A549 (cell line): ENCODE measurements at regions not wholly inside any gene's neighbourhood (a gene's known extent, or its start where the extent isn't known, plus 50 kb on each side); places are given as distances from the start of the nearest gene placed in this dataset.

Source experiments
- ATAC-seq, 2 experiments: fragments of 200-7000 bp in 1 of 2; fragments of >200 bp in 1 of 2; cut with Nextera tagmentation in 1 of 2; cut with Tn5 transposase in 1 of 2; 3 replicates each; pipeline versions ENCODE4 v1.8.0 to v1.9.1; 2018 to 2020; ENCODE audit warnings: mild to moderate bottlenecking in 1 of 2, moderate library complexity in 1 of 2
- CTCF ChIA-PET: fragments of 300-600 bp; sonication (Branson Sonifier 250); formaldehyde crosslinking; extraction: SDS; loops from one replicate; lab custom pipeline; 2021; ENCODE audit warnings: antibody characterized with exemption, inconsistent platforms; lab: Yijun Ruan, JAX
- POLR2A ChIA-PET: fragments of 350-600 bp; formaldehyde crosslinking; extraction: SDS; loops from one replicate; lab custom pipeline; 2021; ENCODE audit warnings: antibody characterized with exemption, inconsistent platforms; lab: Yijun Ruan, JAX
- DNase-seq, 2 experiments: peaks; one replicate each; pipeline versions ENCODE4 v3.0.0 to v3.0.0-alpha.2; 2011 to 2016; ENCODE audit warnings: low read depth in 1 of 2, low spot score in 1 of 2
- FAIRE-seq: peaks from 2 replicates; lab custom pipeline; 2011; peaks lifted over from hg19 to GRCh38; lab: Jason Lieb, UNC
- H3K27ac ChIP-seq, 2 experiments: fragments of >200 bp; sonication (Bioruptor Twin); formaldehyde crosslinking; 3 replicates each; pipeline ENCODE4 v1.5.1; 2016 to 2017
- H3K4me1 ChIP-seq: fragments of >200 bp; sonication (Bioruptor Twin); formaldehyde crosslinking; 3 replicates; pipeline ENCODE4 v1.6.1; 2016
- H3K4me2 ChIP-seq: fragments of >200 bp; sonication (Bioruptor Twin); formaldehyde crosslinking; 3 replicates; pipeline ENCODE4 v1.6.1; 2016
- H3K4me3 ChIP-seq: fragments of >200 bp; sonication (Bioruptor Twin); formaldehyde crosslinking; 3 replicates; pipeline ENCODE4 v1.5.1; 2016
- H3K9me3 ChIP-seq: fragments of >200 bp; sonication (Bioruptor Twin); formaldehyde crosslinking; 3 replicates; pipeline ENCODE4 v1.6.1; 2016
- CTCF ChIP-seq: fragments of >200 bp; sonication (Bioruptor Twin); formaldehyde crosslinking; IDR thresholded peaks from 3 replicates; pipeline ENCODE4 v1.5.1; 2016
- E2F6 ChIP-seq: IDR thresholded peaks from 2 replicates; pipeline ENCODE4 v1.6.1; 2012; ENCODE audit warnings: low read depth, borderline replicate concordance
- EHMT2 ChIP-seq: fragments of 200-600 bp; sonication (generic); IDR thresholded peaks from 2 replicates; pipeline ENCODE4 v1.6.1; 2016; ENCODE audit warnings: antibody characterized with exemption, low read depth, mild to moderate bottlenecking, moderate library complexity
- FOSB ChIP-seq: fragments of 250-450 bp; sonication (Bioruptor Pico); IDR thresholded peaks from 2 replicates; pipeline ENCODE4 v1.5.0; 2020; ENCODE audit warnings: mild to moderate bottlenecking, moderate library complexity
- GATA3 ChIP-seq: IDR thresholded peaks from 2 replicates; pipeline ENCODE4 v1.6.1; 2012; ENCODE audit warnings: borderline replicate concordance
- HDAC2 ChIP-seq: fragments of 200-600 bp; sonication (generic); IDR thresholded peaks from 2 replicates; pipeline ENCODE4 v1.6.1; 2016
- HES2 ChIP-seq: fragments of >200 bp; sonication (Bioruptor Twin); formaldehyde crosslinking; IDR thresholded peaks from 2 replicates; pipeline ENCODE4 v1.6.1; 2016
- HMGXB4 ChIP-seq: fragments of 250-450 bp; sonication (Bioruptor Pico); IDR thresholded peaks from 2 replicates; pipeline ENCODE4 v1.5.0; 2021; ENCODE audit warnings: mild to moderate bottlenecking, moderate library complexity, borderline replicate concordance
- HOXA7 ChIP-seq: fragments of 250-450 bp; sonication (Bioruptor Pico); IDR thresholded peaks from 2 replicates; pipeline ENCODE4 v1.5.0; 2020; ENCODE audit warnings: mild to moderate bottlenecking, moderate library complexity
- JUNB ChIP-seq: fragments of >200 bp; sonication (Bioruptor Twin); formaldehyde crosslinking; IDR thresholded peaks from 2 replicates; pipeline ENCODE4 v1.6.1; 2016
- KDM5A ChIP-seq: fragments of 200-600 bp; sonication (generic); IDR thresholded peaks from 2 replicates; pipeline ENCODE4 v1.6.1; 2016; ENCODE audit warnings: antibody characterized with exemption, mild to moderate bottlenecking
- MAZ ChIP-seq: fragments of 150-350 bp; IDR thresholded peaks from 2 replicates; pipeline ENCODE4 v1.6.1; 2014; ENCODE audit warnings: antibody characterized with exemption, low read depth, low read length, borderline replicate concordance
- MYC ChIP-seq: IDR thresholded peaks from 2 replicates; pipeline ENCODE4 v1.6.1; 2012; ENCODE audit warnings: mild to moderate bottlenecking, inconsistent platforms, low read length, improper control_type of control experiment, borderline replicate concordance
- PBX3 ChIP-seq: IDR thresholded peaks from 2 replicates; pipeline ENCODE4 v1.6.1; 2012
- POLR2A ChIP-seq: IDR thresholded peaks from 2 replicates; pipeline ENCODE4 v1.6.1; 2012; ENCODE audit warnings: mild to moderate bottlenecking, low read length
- REST ChIP-seq: fragments of 200-600 bp; sonication (generic); IDR thresholded peaks from 2 replicates; pipeline ENCODE4 v1.6.1; 2016; ENCODE audit warnings: antibody characterized with exemption, mild to moderate bottlenecking, moderate library complexity
- RFX5 ChIP-seq: fragments of 450-650 bp; IDR thresholded peaks from 2 replicates; pipeline ENCODE4 v1.7.1; 2014; ENCODE audit warnings: antibody characterized with exemption, mild to moderate bottlenecking, moderate library complexity
- TP53 ChIP-seq: fragments of 250-450 bp; sonication (Bioruptor Pico); IDR thresholded peaks from 2 replicates; pipeline ENCODE4 v1.5.0; 2021; ENCODE audit warnings: mild to moderate bottlenecking, moderate library complexity
- ZC3H11A ChIP-seq: fragments of 450-650 bp; IDR thresholded peaks from 2 replicates; pipeline ENCODE4 v1.6.1; 2014; ENCODE audit warnings: antibody characterized with exemption, mild to moderate bottlenecking
- WGBS: methylation state at CpG from one replicate; pipeline ENCODE4 v1.1.6; 2017; ENCODE audit errors: missing lambda C conversion rate; 5-methylcytosine and 5-hydroxymethylcytosine counted together

GRCh38 chr12:42933461-42934081 is 344.0 kb upstream of the PRICKLE1 start:
- Histone ChIP-seq H3K4me3 (no peak overlapping the region), H3K9me3 (0 out of 3 replicates have a peak, but pooled peaks cover under 1% of the 10 kb centered on the region), H3K27ac (no peak overlapping the region), H3K4me1 (peaks cover 8% of the 10 kb centered on the region; the same call in 1 of the 3 replicates), H3K4me2 (no peak overlapping the region)
- CTCF ChIA-PET: interaction anchor here (0.6 kb wide), 1 partner anchor 346 kb away, joined by 3 read pairs; no protein-coding TSS in a partner anchor
- POLR2A ChIA-PET: no interaction called here
- DNase-seq: no peak
- 50% methylated on average over 6 of the region's 6 CpGs for WGBS
- TF ChIP-seq PBX3: no peak
- no peak for TF ChIP-seq POLR2A
- TF ChIP-seq JUNB: no peak
- no peak for TF ChIP-seq RFX5
- no peak for TF ChIP-seq REST
- no peak for TF ChIP-seq HES2
- ATAC-seq: no peak
- no peak for FAIRE-seq

- Histone ChIP-seq H3K4me1 (peaks cover 8% of the 10 kb centered on the region; the same call in 1 of the 3 replicates), H3K9me3 (no peaks in the 10 kb centered on the region), H3K4me2 (no peak overlapping the region), H3K27ac (no peak overlapping the region), H3K4me3 (no peak overlapping the region)
- FAIRE-seq (no peak), ATAC-seq (no peak), DNase-seq (no peak)
- CTCF ChIA-PET: no interaction called here
- POLR2A ChIA-PET: no interaction called here
- WGBS: 43% methylated on average over 5 of the region's 5 CpGs
- TF ChIP-seq HOXA7: no peak
- no peak for TF ChIP-seq HMGXB4 (CRISPR knock-in tag)
- TF ChIP-seq KDM5A: no peak
- no peak for TF ChIP-seq E2F6
Measured at GRCh38 chr12:42932936-42933335, 343.4 kb upstream of the PRICKLE1 start.

- ChIA-PET CTCF (interaction anchor here (0.6 kb wide), 1 partner anchor 1614 kb away, joined by 3 read pairs; no protein-coding TSS in a partner anchor), POLR2A (no interaction called here)
- no peak for DNase-seq
- H3K9me3 ChIP-seq: no peaks in the 10 kb centered on the region
- TF ChIP-seq GATA3 (no peak), MAZ (no peak), ZC3H11A (no peak), MYC (no peak), HDAC2 (no peak), CTCF (no peak), EHMT2 (no peak), FOSB (CRISPR knock-in tag) (no peak), TP53 (CRISPR knock-in tag) (no peak)
- no peak overlapping the region for H3K4me2 ChIP-seq
- no peaks in the 10 kb centered on the region for H3K4me1 ChIP-seq
- ATAC-seq: no peak
- peak; percentile 56 for FAIRE-seq
- H3K4me3 ChIP-seq: no peak overlapping the region
- H3K27ac ChIP-seq: no peak overlapping the region
Measured at GRCh38 chr12:42926232-42926631, 336.7 kb upstream of the PRICKLE1 start.
